ENCODE measurements at regions not wholly inside any gene's neighbourhood (a gene's known extent, or its start where the extent isn't known, plus 50 kb on each side); places are given as distances from the start of the nearest gene placed in this dataset.

GRCh38 chr3:146780251-146780650, 175.1 kb upstream of the PLSCR5 start:
- Histone ChIP-seq H3K4me3 (ENCODE audit: low read depth, low read length) (no peak overlapping the region), H3K9ac (ENCODE audit: low read length) (no peak overlapping the region), H3K27me3 (ENCODE audit: control insufficient read depth, insufficient read depth, low read length) (peaks cover 5% of the 10 kb centered on the region; the same call in 1 of the 2 replicates), H3K4me1 (ENCODE audit: control insufficient read depth, insufficient read depth, low read length) (peaks cover 18% of the 10 kb centered on the region), H3K9me3 (ENCODE audit: control insufficient read depth, insufficient read depth, low read depth, low read length) (no peaks in the 10 kb centered on the region), H3K36me3 (ENCODE audit: control insufficient read depth, insufficient read depth, low read length) (no peaks in the 10 kb centered on the region), H3K27ac (ENCODE audit: low read depth, low read length) (no peak overlapping the region)

- H3K9ac ChIP-seq (ENCODE audit: low read length) = no peak overlapping the region
- peaks cover 17% of the 10 kb centered on the region for H3K4me1 ChIP-seq (ENCODE audit: control insufficient read depth, insufficient read depth, low read length)
- no peak overlapping the region for H3K4me3 ChIP-seq (ENCODE audit: low read depth, low read length)
- H3K9me3 ChIP-seq (ENCODE audit: control insufficient read depth, insufficient read depth, low read depth, low read length) = peaks cover 4% of the 10 kb centered on the region; the same call in 1 of the 2 replicates
- H3K27ac ChIP-seq (ENCODE audit: low read depth, low read length) = no peak overlapping the region
- peaks cover under 1% of the 10 kb centered on the region; the same call in 1 of the 2 replicates for H3K27me3 ChIP-seq (ENCODE audit: control insufficient read depth, insufficient read depth, low read length)
- H3K36me3 ChIP-seq (ENCODE audit: control insufficient read depth, insufficient read depth, low read length) = no peaks in the 10 kb centered on the region
Observed at GRCh38 chr3:146777941-146778340, 172.8 kb upstream of the PLSCR5 start.

GRCh38 chr3:146772211-146772743, 167.1 kb upstream of the PLSCR5 start:
- H3K4me3 ChIP-seq (ENCODE audit: low read depth, low read length) = no peak overlapping the region
- no peaks in the 10 kb centered on the region for H3K27me3 ChIP-seq (ENCODE audit: control insufficient read depth, insufficient read depth, low read length)
- no peak overlapping the region for H3K9ac ChIP-seq (ENCODE audit: low read length)
- peaks cover 15% of the 10 kb centered on the region for H3K9me3 ChIP-seq (ENCODE audit: control insufficient read depth, insufficient read depth, low read depth, low read length)
- no peaks in the 10 kb centered on the region for H3K36me3 ChIP-seq (ENCODE audit: control insufficient read depth, insufficient read depth, low read length)
- no peak overlapping the region for H3K27ac ChIP-seq (ENCODE audit: low read depth, low read length)
- no peaks in the 10 kb centered on the region for H3K4me1 ChIP-seq (ENCODE audit: control insufficient read depth, insufficient read depth, low read length)

- H3K9me3 ChIP-seq (ENCODE audit: control insufficient read depth, insufficient read depth, low read depth, low read length) = peaks cover 15% of the 10 kb centered on the region
- H3K36me3 ChIP-seq (ENCODE audit: control insufficient read depth, insufficient read depth, low read length) = no peaks in the 10 kb centered on the region
Observed at GRCh38 chr3:146770881-146771280, 165.7 kb upstream of the PLSCR5 start.

GRCh38 chr3:146770301-146770700, 165.2 kb upstream of the PLSCR5 start:
- H3K9me3 ChIP-seq (ENCODE audit: control insufficient read depth, insufficient read depth, low read depth, low read length) = peaks cover 15% of the 10 kb centered on the region
- H3K27me3 ChIP-seq (ENCODE audit: control insufficient read depth, insufficient read depth, low read length) = no peaks in the 10 kb centered on the region
- no peak overlapping the region for H3K9ac ChIP-seq (ENCODE audit: low read length)
- no peak overlapping the region for H3K27ac ChIP-seq (ENCODE audit: low read depth, low read length)
- no peaks in the 10 kb centered on the region for H3K36me3 ChIP-seq (ENCODE audit: control insufficient read depth, insufficient read depth, low read length)
- no peaks in the 10 kb centered on the region for H3K4me1 ChIP-seq (ENCODE audit: control insufficient read depth, insufficient read depth, low read length)
- no peak overlapping the region for H3K4me3 ChIP-seq (ENCODE audit: low read depth, low read length)

More at GRCh38 chr3:146770881-146771280, 165.7 kb upstream of the PLSCR5 start:
- Histone ChIP-seq H3K27me3 (ENCODE audit: control insufficient read depth, insufficient read depth, low read length) (no peaks in the 10 kb centered on the region), H3K9ac (ENCODE audit: low read length) (no peak overlapping the region), H3K27ac (ENCODE audit: low read depth, low read length) (no peak overlapping the region), H3K4me3 (ENCODE audit: low read depth, low read length) (no peak overlapping the region), H3K4me1 (ENCODE audit: control insufficient read depth, insufficient read depth, low read length) (no peaks in the 10 kb centered on the region)

- Histone ChIP-seq H3K4me3 (ENCODE audit: low read depth, low read length) (no peak overlapping the region), H3K27me3 (ENCODE audit: control insufficient read depth, insufficient read depth, low read length) (no peaks in the 10 kb centered on the region), H3K4me1 (ENCODE audit: control insufficient read depth, insufficient read depth, low read length) (no peaks in the 10 kb centered on the region), H3K27ac (ENCODE audit: low read depth, low read length) (no peak overlapping the region), H3K36me3 (ENCODE audit: control insufficient read depth, insufficient read depth, low read length) (no peaks in the 10 kb centered on the region), H3K9ac (ENCODE audit: low read length) (no peak overlapping the region), H3K9me3 (ENCODE audit: control insufficient read depth, insufficient read depth, low read depth, low read length) (no peaks in the 10 kb centered on the region)
Observed at GRCh38 chr3:146757759-146758158, 152.6 kb upstream of the PLSCR5 start.

- H3K9me3 ChIP-seq (ENCODE audit: control insufficient read depth, insufficient read depth, low read depth, low read length) = no peaks in the 10 kb centered on the region
- H3K27ac ChIP-seq (ENCODE audit: low read depth, low read length) = no peak overlapping the region
- H3K9ac ChIP-seq (ENCODE audit: low read length) = no peak overlapping the region
- H3K4me1 ChIP-seq (ENCODE audit: control insufficient read depth, insufficient read depth, low read length) = no peaks in the 10 kb centered on the region
- H3K27me3 ChIP-seq (ENCODE audit: control insufficient read depth, insufficient read depth, low read length) = no peaks in the 10 kb centered on the region
- H3K36me3 ChIP-seq (ENCODE audit: control insufficient read depth, insufficient read depth, low read length) = no peaks in the 10 kb centered on the region
- H3K4me3 ChIP-seq (ENCODE audit: low read depth, low read length) = no peak overlapping the region
Observed at GRCh38 chr3:146750196-146750595, 145.1 kb upstream of the PLSCR5 start.

GRCh38 chr3:146747928-146748327, 142.8 kb upstream of the PLSCR5 start:
- H3K9me3 ChIP-seq (ENCODE audit: control insufficient read depth, insufficient read depth, low read depth, low read length) = no peaks in the 10 kb centered on the region
- no peaks in the 10 kb centered on the region for H3K27me3 ChIP-seq (ENCODE audit: control insufficient read depth, insufficient read depth, low read length)
- H3K9ac ChIP-seq (ENCODE audit: low read length) = no peak overlapping the region
- H3K27ac ChIP-seq (ENCODE audit: low read depth, low read length) = no peak overlapping the region
- no peak overlapping the region for H3K4me3 ChIP-seq (ENCODE audit: low read depth, low read length)
- H3K36me3 ChIP-seq (ENCODE audit: control insufficient read depth, insufficient read depth, low read length) = no peaks in the 10 kb centered on the region
- no peaks in the 10 kb centered on the region for H3K4me1 ChIP-seq (ENCODE audit: control insufficient read depth, insufficient read depth, low read length)

GRCh38 chr3:146747051-146747450, 141.9 kb upstream of the PLSCR5 start:
- H3K9ac ChIP-seq (ENCODE audit: low read length) = no peak overlapping the region

GRCh38 chr3:146746190-146746589, 141.0 kb upstream of the PLSCR5 start:
- Histone ChIP-seq H3K36me3 (ENCODE audit: control insufficient read depth, insufficient read depth, low read length) (no peaks in the 10 kb centered on the region), H3K4me3 (ENCODE audit: low read depth, low read length) (no peak overlapping the region)

More at GRCh38 chr3:146747051-146747450, 141.9 kb upstream of the PLSCR5 start:
- Histone ChIP-seq H3K4me3 (ENCODE audit: low read depth, low read length) (no peak overlapping the region), H3K4me1 (ENCODE audit: control insufficient read depth, insufficient read depth, low read length) (no peaks in the 10 kb centered on the region), H3K27ac (ENCODE audit: low read depth, low read length) (no peak overlapping the region), H3K27me3 (ENCODE audit: control insufficient read depth, insufficient read depth, low read length) (no peaks in the 10 kb centered on the region), H3K9me3 (ENCODE audit: control insufficient read depth, insufficient read depth, low read depth, low read length) (no peaks in the 10 kb centered on the region), H3K36me3 (ENCODE audit: control insufficient read depth, insufficient read depth, low read length) (no peaks in the 10 kb centered on the region)

GRCh38 chr3:146739203-146739671, 134.1 kb upstream of the PLSCR5 start:
- H3K4me3 ChIP-seq (ENCODE audit: low read depth, low read length) = no peak overlapping the region
- H3K9ac ChIP-seq (ENCODE audit: low read length) = no peak overlapping the region
- no peaks in the 10 kb centered on the region for H3K9me3 ChIP-seq (ENCODE audit: control insufficient read depth, insufficient read depth, low read depth, low read length)
- no peaks in the 10 kb centered on the region for H3K4me1 ChIP-seq (ENCODE audit: control insufficient read depth, insufficient read depth, low read length)
- H3K27ac ChIP-seq (ENCODE audit: low read depth, low read length) = no peak overlapping the region
- no peaks in the 10 kb centered on the region for H3K27me3 ChIP-seq (ENCODE audit: control insufficient read depth, insufficient read depth, low read length)
- H3K36me3 ChIP-seq (ENCODE audit: control insufficient read depth, insufficient read depth, low read length) = no peaks in the 10 kb centered on the region

More at GRCh38 chr3:146746190-146746589, 141.0 kb upstream of the PLSCR5 start:
- H3K9ac ChIP-seq (ENCODE audit: low read length) = no peak overlapping the region
- H3K9me3 ChIP-seq (ENCODE audit: control insufficient read depth, insufficient read depth, low read depth, low read length) = no peaks in the 10 kb centered on the region
- no peaks in the 10 kb centered on the region for H3K4me1 ChIP-seq (ENCODE audit: control insufficient read depth, insufficient read depth, low read length)
- no peaks in the 10 kb centered on the region for H3K27me3 ChIP-seq (ENCODE audit: control insufficient read depth, insufficient read depth, low read length)
- H3K27ac ChIP-seq (ENCODE audit: low read depth, low read length) = no peak overlapping the region
